A549 (cell line): ENCODE measurements at regions not wholly inside any gene's neighbourhood (a gene's known extent, or its start where the extent isn't known, plus 50 kb on each side); places are given as distances from the start of the nearest gene placed in this dataset.

Source experiments
- ATAC-seq, 2 experiments: fragments of 200-7000 bp in 1 of 2; fragments of >200 bp in 1 of 2; cut with Nextera tagmentation in 1 of 2; cut with Tn5 transposase in 1 of 2; 3 replicates each; pipeline versions ENCODE4 v1.8.0 to v1.9.1; 2018 to 2020; ENCODE audit warnings: mild to moderate bottlenecking in 1 of 2, moderate library complexity in 1 of 2
- CTCF ChIA-PET: fragments of 300-600 bp; sonication (Branson Sonifier 250); formaldehyde crosslinking; extraction: SDS; loops from one replicate; lab custom pipeline; 2021; ENCODE audit warnings: antibody characterized with exemption, inconsistent platforms; lab: Yijun Ruan, JAX
- POLR2A ChIA-PET: fragments of 350-600 bp; formaldehyde crosslinking; extraction: SDS; loops from one replicate; lab custom pipeline; 2021; ENCODE audit warnings: antibody characterized with exemption, inconsistent platforms; lab: Yijun Ruan, JAX
- DNase-seq, 2 experiments: peaks; one replicate each; pipeline versions ENCODE4 v3.0.0 to v3.0.0-alpha.2; 2011 to 2016; ENCODE audit warnings: low read depth in 1 of 2, low spot score in 1 of 2
- FAIRE-seq: peaks from 2 replicates; lab custom pipeline; 2011; peaks lifted over from hg19 to GRCh38; lab: Jason Lieb, UNC
- H3K27ac ChIP-seq, 2 experiments: fragments of >200 bp; sonication (Bioruptor Twin); formaldehyde crosslinking; 3 replicates each; pipeline ENCODE4 v1.5.1; 2016 to 2017
- H3K4me1 ChIP-seq: fragments of >200 bp; sonication (Bioruptor Twin); formaldehyde crosslinking; 3 replicates; pipeline ENCODE4 v1.6.1; 2016
- H3K4me2 ChIP-seq: fragments of >200 bp; sonication (Bioruptor Twin); formaldehyde crosslinking; 3 replicates; pipeline ENCODE4 v1.6.1; 2016
- H3K4me3 ChIP-seq: fragments of >200 bp; sonication (Bioruptor Twin); formaldehyde crosslinking; 3 replicates; pipeline ENCODE4 v1.5.1; 2016
- H3K9me3 ChIP-seq: fragments of >200 bp; sonication (Bioruptor Twin); formaldehyde crosslinking; 3 replicates; pipeline ENCODE4 v1.6.1; 2016
- CBX8 ChIP-seq: fragments of 200-600 bp; sonication (generic); IDR thresholded peaks from 2 replicates; pipeline ENCODE4 v1.6.1; 2016
- CHD2 ChIP-seq: fragments of 150-350 bp; IDR thresholded peaks from 2 replicates; pipeline ENCODE4 v1.6.1; 2014; ENCODE audit warnings: low read length; ENCODE audit not compliant: partially characterized antibody
- EHF ChIP-seq: fragments of 250-450 bp; sonication (Bioruptor Pico); IDR thresholded peaks from 2 replicates; pipeline ENCODE4 v1.5.0; 2020; ENCODE audit warnings: mild to moderate bottlenecking
- ESRRA ChIP-seq: fragments of 150-350 bp; IDR thresholded peaks from 2 replicates; pipeline ENCODE4 v1.6.1; 2014; ENCODE audit warnings: mild to moderate bottlenecking, low read length, borderline replicate concordance
- FOSB ChIP-seq: fragments of 250-450 bp; sonication (Bioruptor Pico); IDR thresholded peaks from 2 replicates; pipeline ENCODE4 v1.5.0; 2020; ENCODE audit warnings: mild to moderate bottlenecking, moderate library complexity
- FOSL2 ChIP-seq, 2 experiments: fragments of 450-650 bp in 1 of 2; fragments of >200 bp in 1 of 2; sonication (Bioruptor Twin) in 1 of 2; formaldehyde crosslinking; IDR thresholded peaks; 2 replicates each; pipeline versions ENCODE4 v1.5.0 to v1.6.1; 2016 to 2020; ENCODE audit warnings: mild to moderate bottlenecking in 1 of 2, moderate library complexity in 1 of 2
- HDAC2 ChIP-seq: fragments of 200-600 bp; sonication (generic); IDR thresholded peaks from 2 replicates; pipeline ENCODE4 v1.6.1; 2016
- HOXA7 ChIP-seq: fragments of 250-450 bp; sonication (Bioruptor Pico); IDR thresholded peaks from 2 replicates; pipeline ENCODE4 v1.5.0; 2020; ENCODE audit warnings: mild to moderate bottlenecking, moderate library complexity
- MAFK ChIP-seq: fragments of 450-650 bp; IDR thresholded peaks from 2 replicates; pipeline ENCODE4 v1.6.1; 2014; ENCODE audit not compliant: partially characterized antibody
- MAZ ChIP-seq: fragments of 150-350 bp; IDR thresholded peaks from 2 replicates; pipeline ENCODE4 v1.6.1; 2014; ENCODE audit warnings: antibody characterized with exemption, low read depth, low read length, borderline replicate concordance
- MYC ChIP-seq: IDR thresholded peaks from 2 replicates; pipeline ENCODE4 v1.6.1; 2012; ENCODE audit warnings: mild to moderate bottlenecking, inconsistent platforms, low read length, improper control_type of control experiment, borderline replicate concordance
- NFE2L2 ChIP-seq: fragments of 150-350 bp; conservative IDR thresholded peaks from 2 replicates; pipeline ENCODE4 v1.6.1; 2014; ENCODE audit warnings: low read length
- NR3C1 ChIP-seq: fragments of >200 bp; sonication (Bioruptor Twin); formaldehyde crosslinking; IDR thresholded peaks from 3 replicates; pipeline ENCODE4 v1.6.1; 2017
- PHF8 ChIP-seq: fragments of 200-600 bp; sonication (generic); IDR thresholded peaks from 2 replicates; pipeline ENCODE4 v1.6.1; 2016; ENCODE audit warnings: low read depth, mild to moderate bottlenecking, antibody characterized with exemption, moderate library complexity, borderline replicate concordance
- RARB ChIP-seq: fragments of 250-450 bp; sonication (Bioruptor Pico); IDR thresholded peaks from 2 replicates; pipeline ENCODE4 v1.8.0; 2021; ENCODE audit warnings: mild to moderate bottlenecking, moderate library complexity
- TP53 ChIP-seq: fragments of 250-450 bp; sonication (Bioruptor Pico); IDR thresholded peaks from 2 replicates; pipeline ENCODE4 v1.5.0; 2021; ENCODE audit warnings: mild to moderate bottlenecking, moderate library complexity
- ZC3H11A ChIP-seq: fragments of 450-650 bp; IDR thresholded peaks from 2 replicates; pipeline ENCODE4 v1.6.1; 2014; ENCODE audit warnings: antibody characterized with exemption, mild to moderate bottlenecking
- ZSCAN20 ChIP-seq: fragments of 250-450 bp; sonication (Bioruptor Pico); IDR thresholded peaks from 2 replicates; pipeline ENCODE4 v1.8.0; 2022; ENCODE audit warnings: mild to moderate bottlenecking, moderate library complexity
- WGBS: methylation state at CpG from one replicate; pipeline ENCODE4 v1.1.6; 2017; ENCODE audit errors: missing lambda C conversion rate; 5-methylcytosine and 5-hydroxymethylcytosine counted together
- TF ChIP-seq, protein P1 (sequence below): fragments of >200 bp; sonication (Bioruptor Twin); formaldehyde crosslinking; IDR thresholded peaks from 3 replicates; pipeline ENCODE4 v1.6.1; 2016
- TF ChIP-seq, protein P2 (sequence below): IDR thresholded peaks from 2 replicates; pipeline ENCODE4 v1.6.1; 2012
- TF ChIP-seq, protein P3 (sequence below): fragments of 150-350 bp; IDR thresholded peaks from 2 replicates; pipeline ENCODE4 v1.6.1; 2014; ENCODE audit warnings: low read depth, mild to moderate bottlenecking, low read length

DNA sequence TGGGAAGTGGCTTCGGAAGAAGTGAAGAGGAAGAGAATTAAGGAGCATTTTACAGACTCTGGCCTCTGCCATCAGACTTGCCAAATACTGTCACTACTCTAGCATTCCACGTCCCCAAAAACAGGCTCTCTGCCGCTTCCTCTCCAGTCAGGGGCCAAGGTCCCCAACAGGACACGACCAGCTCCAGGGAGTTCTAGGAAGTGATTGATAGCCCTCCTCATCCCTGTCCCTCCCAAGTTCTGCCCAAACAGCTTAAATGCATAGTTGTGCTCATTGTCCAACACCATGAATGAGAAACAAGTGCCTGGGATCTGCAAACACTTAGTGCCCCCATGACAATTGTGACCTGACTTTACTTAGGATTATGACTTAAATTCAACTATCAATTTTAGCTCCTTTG lies 96.5 kb downstream of the MED10 start (continued):
- no peak for TF ChIP-seq PHF8
- TF ChIP-seq ZSCAN20 (CRISPR knock-in tag) = no peak
- no peak for TF ChIP-seq MYC
- no peak for TF ChIP-seq TP53
- TF ChIP-seq FOSB (CRISPR knock-in tag) = no peak
- TF ChIP-seq MAFK = no peak
- no peak for TF ChIP-seq NFE2L2
- no peak for TF ChIP-seq CBX8

DNA sequence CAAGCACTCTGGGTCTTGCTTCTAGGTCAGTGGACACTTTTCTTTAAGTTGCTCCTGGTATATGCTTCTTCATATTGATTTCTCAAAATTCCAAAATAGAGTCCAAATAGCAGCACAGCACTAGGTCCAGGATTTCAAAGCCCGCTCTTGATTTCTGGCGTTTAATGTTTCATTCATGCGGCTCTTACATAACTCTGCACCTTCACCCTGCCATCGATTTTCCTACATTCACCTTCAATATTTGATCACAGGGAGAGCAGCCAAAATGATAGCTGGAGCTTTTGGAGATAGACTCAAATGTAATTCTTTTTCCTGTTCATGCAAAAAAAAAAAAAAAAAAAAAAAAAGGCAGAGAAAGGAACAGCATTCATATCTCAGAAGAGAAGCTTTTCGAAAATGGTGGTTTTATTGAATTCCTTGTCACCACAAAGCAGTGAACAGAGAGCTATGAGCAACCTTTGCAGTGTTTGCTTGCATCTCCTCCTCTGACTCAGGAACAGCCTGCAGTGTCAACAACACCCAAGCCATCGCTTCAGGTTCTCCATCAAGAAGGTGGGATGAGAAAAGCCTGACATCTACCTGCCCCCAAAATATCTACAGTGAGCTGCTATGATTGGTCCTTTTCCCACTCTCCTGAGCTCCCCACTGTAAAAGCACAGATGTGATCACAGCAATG lies 97.8 kb downstream of the MED10 start:
- ATAC-seq = no peak
- H3K27ac ChIP-seq = no peak overlapping the region
- TF ChIP-seq, protein P1, sequence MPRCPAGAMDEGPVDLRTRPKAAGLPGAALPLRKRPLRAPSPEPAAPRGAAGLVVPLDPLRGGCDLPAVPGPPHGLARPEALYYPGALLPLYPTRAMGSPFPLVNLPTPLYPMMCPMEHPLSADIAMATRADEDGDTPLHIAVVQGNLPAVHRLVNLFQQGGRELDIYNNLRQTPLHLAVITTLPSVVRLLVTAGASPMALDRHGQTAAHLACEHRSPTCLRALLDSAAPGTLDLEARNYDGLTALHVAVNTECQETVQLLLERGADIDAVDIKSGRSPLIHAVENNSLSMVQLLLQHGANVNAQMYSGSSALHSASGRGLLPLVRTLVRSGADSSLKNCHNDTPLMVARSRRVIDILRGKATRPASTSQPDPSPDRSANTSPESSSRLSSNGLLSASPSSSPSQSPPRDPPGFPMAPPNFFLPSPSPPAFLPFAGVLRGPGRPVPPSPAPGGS = no peak
- TF ChIP-seq MAZ = no peak
- TF ChIP-seq, protein P2, sequence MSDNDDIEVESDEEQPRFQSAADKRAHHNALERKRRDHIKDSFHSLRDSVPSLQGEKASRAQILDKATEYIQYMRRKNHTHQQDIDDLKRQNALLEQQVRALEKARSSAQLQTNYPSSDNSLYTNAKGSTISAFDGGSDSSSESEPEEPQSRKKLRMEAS = no peak
- TF ChIP-seq ESRRA = no peak
- TF ChIP-seq RARB = no peak
- TF ChIP-seq ZC3H11A = no peak
- TF ChIP-seq EHF (CRISPR knock-in tag) = no peak
- no peak for TF ChIP-seq PHF8
- H3K9me3 ChIP-seq = no peaks in the 10 kb centered on the region; the same call in 2 of the 3 replicates
- 40% methylated on average over 6 of the region's 6 CpGs for WGBS
- no peak for DNase-seq
- no peak overlapping the region for H3K4me2 ChIP-seq
- ChIA-PET CTCF (interaction anchor here (0.7 to 1.4 kb wide), 3 partner anchors 9 to 190 kb away, joined by 3 to 4 read pairs (median 3); no protein-coding TSS in a partner anchor), POLR2A (interaction anchor here (0.7 kb wide), 1 partner anchor 46 kb away, joined by 13 read pairs; no protein-coding TSS in a partner anchor)
- FAIRE-seq = no peak
- no peak overlapping the region for H3K4me3 ChIP-seq
- H3K4me1 ChIP-seq = no peaks in the 10 kb centered on the region

DNA sequence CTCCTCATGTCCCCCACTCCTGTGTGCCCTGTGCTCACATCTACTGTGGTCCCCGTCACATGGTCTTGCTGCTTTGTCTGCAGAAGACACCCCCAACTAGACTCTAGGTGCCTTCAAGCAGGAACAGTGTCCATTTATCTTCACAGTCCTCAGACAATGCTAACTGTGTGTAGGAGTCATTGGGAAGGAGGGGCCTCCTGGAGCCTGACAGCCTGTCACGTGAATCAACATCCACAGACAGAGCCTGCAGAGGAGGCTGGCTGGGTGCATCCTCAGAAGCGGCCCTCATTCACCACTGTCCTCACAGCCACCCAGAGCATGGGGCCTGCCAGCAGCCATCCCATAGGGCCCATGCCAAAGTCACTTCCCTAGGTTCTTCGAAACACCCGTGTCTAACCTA lies 98.7 kb downstream of the MED10 start:
- no peak overlapping the region for H3K4me3 ChIP-seq
- ChIA-PET POLR2A (no interaction called here), CTCF (interaction anchor here (0.7 kb wide), 1 partner anchor 189 kb away, joined by 3 read pairs; no protein-coding TSS in a partner anchor)
- 43% methylated on average over 5 of the region's 5 CpGs for WGBS
- DNase-seq = no peak
- H3K4me2 ChIP-seq = no peak overlapping the region
- H3K4me1 ChIP-seq = no peaks in the 10 kb centered on the region
- no peak for FAIRE-seq
- no peak for ATAC-seq
- TF ChIP-seq FOSL2 (IDR thresholded peaks at IDR 0.05) (no peak), FOSL2 (CRISPR knock-in tag; IDR thresholded peaks at IDR 0.05) (no peak), HOXA7 (CRISPR knock-in tag) (no peak), CHD2 (no peak), NR3C1 (no peak), HDAC2 (no peak)
- TF ChIP-seq, protein P3, sequence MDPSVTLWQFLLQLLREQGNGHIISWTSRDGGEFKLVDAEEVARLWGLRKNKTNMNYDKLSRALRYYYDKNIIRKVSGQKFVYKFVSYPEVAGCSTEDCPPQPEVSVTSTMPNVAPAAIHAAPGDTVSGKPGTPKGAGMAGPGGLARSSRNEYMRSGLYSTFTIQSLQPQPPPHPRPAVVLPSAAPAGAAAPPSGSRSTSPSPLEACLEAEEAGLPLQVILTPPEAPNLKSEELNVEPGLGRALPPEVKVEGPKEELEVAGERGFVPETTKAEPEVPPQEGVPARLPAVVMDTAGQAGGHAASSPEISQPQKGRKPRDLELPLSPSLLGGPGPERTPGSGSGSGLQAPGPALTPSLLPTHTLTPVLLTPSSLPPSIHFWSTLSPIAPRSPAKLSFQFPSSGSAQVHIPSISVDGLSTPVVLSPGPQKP = no peak
- H3K27ac ChIP-seq = no peak overlapping the region
- no peaks in the 10 kb centered on the region; the same call in 2 of the 3 replicates for H3K9me3 ChIP-seq
